Astrocyte (in vitro differentiated cells and primary cell): ENCODE measurements at regions not wholly inside any gene's neighbourhood (a gene's known extent, or its start where the extent isn't known, plus 50 kb on each side); places are given as distances from the start of the nearest gene placed in this dataset.

Source experiments
- DNase-seq: peaks from one replicate; pipeline ENCODE4 v3.0.0-alpha.2; 2010; ENCODE audit warnings: low read depth
- FAIRE-seq: peaks from 2 replicates; lab custom pipeline; 2011; peaks lifted over from hg19 to GRCh38; lab: Jason Lieb, UNC
- H2AFZ ChIP-seq: 2 replicates; pipeline ENCODE4 v1.6.0; 2012; ENCODE audit warnings: low read depth, low read length, inconsistent platforms
- H3K27ac ChIP-seq: 2 replicates; pipeline ENCODE4 v1.5.1; 2011; ENCODE audit warnings: low read depth, low read length, inconsistent platforms
- H3K27me3 ChIP-seq: 2 replicates; pipeline ENCODE4 v1.6.0; 2011; ENCODE audit warnings: low read length, inconsistent platforms; ENCODE audit not compliant: insufficient read depth
- H3K36me3 ChIP-seq: 2 replicates; pipeline ENCODE4 v1.5.1; 2011; ENCODE audit warnings: low read length, inconsistent platforms; ENCODE audit not compliant: insufficient read depth
- H3K4me1 ChIP-seq: 2 replicates; pipeline ENCODE4 v1.5.1; 2011; ENCODE audit warnings: low read length, inconsistent platforms; ENCODE audit not compliant: insufficient read depth
- H3K4me2 ChIP-seq: 2 replicates; pipeline ENCODE4 v1.6.0; 2012; ENCODE audit warnings: low read length, inconsistent platforms
- H3K4me3 ChIP-seq: 2 replicates; pipeline ENCODE4 v1.5.1; 2011; ENCODE audit warnings: low read depth, mild to moderate bottlenecking, low read length, inconsistent platforms; ENCODE audit not compliant: insufficient read depth
- H3K79me2 ChIP-seq: 2 replicates; pipeline ENCODE4 v1.6.0; 2012; ENCODE audit warnings: mild to moderate bottlenecking, low read length, inconsistent platforms; ENCODE audit not compliant: insufficient read depth
- H3K9ac ChIP-seq: 2 replicates; pipeline ENCODE4 v1.6.0; 2012; ENCODE audit warnings: mild to moderate bottlenecking, low read length, inconsistent platforms
- H3K9me3 ChIP-seq: 2 replicates; pipeline ENCODE4 v1.5.1; 2012; ENCODE audit warnings: low read depth, mild to moderate bottlenecking, low read length, inconsistent platforms; ENCODE audit not compliant: insufficient read depth
- H4K20me1 ChIP-seq: 2 replicates; pipeline ENCODE4 v1.6.0; 2012; ENCODE audit warnings: low read length, inconsistent platforms; ENCODE audit not compliant: insufficient read depth
- H3K27ac Mint-ChIP-seq: one replicate; pipeline ENCODE4 v1.8.0; 2021; ENCODE audit warnings: mild to moderate bottlenecking, mixed read lengths; ENCODE audit not compliant: unreplicated experiment
- H3K27me3 Mint-ChIP-seq: one replicate; pipeline ENCODE4 v1.8.0; 2021; ENCODE audit warnings: low read depth, mixed read lengths; ENCODE audit not compliant: unreplicated experiment
- H3K36me3 Mint-ChIP-seq: one replicate; pipeline ENCODE4 v1.8.0; 2021; ENCODE audit warnings: low read depth, mixed read lengths; ENCODE audit not compliant: unreplicated experiment
- H3K4me1 Mint-ChIP-seq: one replicate; pipeline ENCODE4 v1.8.0; 2021; ENCODE audit warnings: low read depth, mixed read lengths; ENCODE audit not compliant: unreplicated experiment
- H3K4me3 Mint-ChIP-seq: one replicate; pipeline ENCODE4 v1.8.0; 2021; ENCODE audit warnings: mild to moderate bottlenecking, moderate library complexity, mixed read lengths; ENCODE audit not compliant: unreplicated experiment
- H3K9me3 Mint-ChIP-seq: one replicate; pipeline ENCODE4 v1.8.0; 2021; ENCODE audit warnings: mild to moderate bottlenecking, mixed read lengths; ENCODE audit not compliant: unreplicated experiment
- CTCF ChIP-seq: IDR thresholded peaks from 2 replicates; pipeline ENCODE4 v1.5.1; 2011; ENCODE audit warnings: low read depth, mild to moderate bottlenecking, inconsistent platforms, low read length, moderate library complexity; ENCODE audit not compliant: insufficient read depth
- EZH2 ChIP-seq: IDR thresholded peaks from 2 replicates; pipeline ENCODE4 v1.6.1; 2012; ENCODE audit warnings: mild to moderate bottlenecking, low read length, inconsistent platforms; ENCODE audit not compliant: insufficient read depth

- peaks cover 3% of the 10 kb centered on the region for H3K4me1 Mint-ChIP-seq
These were observed 52.7 kb upstream of the WNT7B start for GRCh38 chr22:46029574-46030200.

GRCh38 chr22:46030231-46030880 is 53.4 kb upstream of the WNT7B start:
- H3K27me3 Mint-ChIP-seq = peaks cover 25% of the 10 kb centered on the region
- Histone ChIP-seq H3K9me3 (no peaks in the 10 kb centered on the region), H2AFZ (no peak overlapping the region), H3K36me3 (no peaks in the 10 kb centered on the region), H3K4me1 (peaks cover 15% of the 10 kb centered on the region), H3K27ac (no peak overlapping the region), H4K20me1 (no peaks in the 10 kb centered on the region), H3K9ac (no peak overlapping the region), H3K4me2 (no peak overlapping the region), H3K79me2 (no peaks in the 10 kb centered on the region), H3K4me3 (no peak overlapping the region), H3K27me3 (no peaks in the 10 kb centered on the region)
- FAIRE-seq = no peak
- no peaks in the 10 kb centered on the region for H3K36me3 Mint-ChIP-seq
- peaks cover 5% of the 10 kb centered on the region for H3K4me1 Mint-ChIP-seq
- no peaks in the 10 kb centered on the region for H3K9me3 Mint-ChIP-seq
- H3K4me3 Mint-ChIP-seq = no peak overlapping the region
- H3K27ac Mint-ChIP-seq = no peak overlapping the region
- TF ChIP-seq CTCF (no peak), EZH2 (no peak)
- no peak for DNase-seq

More at GRCh38 chr22:46029574-46030200, 52.7 kb upstream of the WNT7B start:
- Histone ChIP-seq H3K79me2 (no peaks in the 10 kb centered on the region), H3K36me3 (no peaks in the 10 kb centered on the region), H3K4me2 (no peak overlapping the region), H4K20me1 (no peaks in the 10 kb centered on the region), H3K9ac (no peak overlapping the region), H3K27ac (no peak overlapping the region), H2AFZ (no peak overlapping the region), H3K9me3 (no peaks in the 10 kb centered on the region), H3K4me1 (peaks cover 11% of the 10 kb centered on the region), H3K27me3 (no peaks in the 10 kb centered on the region), H3K4me3 (no peak overlapping the region)
- FAIRE-seq = no peak
- TF ChIP-seq EZH2 (no peak), CTCF (no peak)
- H3K27ac Mint-ChIP-seq = no peak overlapping the region
- no peak for DNase-seq
- H3K36me3 Mint-ChIP-seq = no peaks in the 10 kb centered on the region
- H3K9me3 Mint-ChIP-seq = no peaks in the 10 kb centered on the region
- peaks cover 32% of the 10 kb centered on the region for H3K27me3 Mint-ChIP-seq
- no peak overlapping the region for H3K4me3 Mint-ChIP-seq

GRCh38 chr22:46031066-46031465 is 54.1 kb upstream of the WNT7B start:
- no peak overlapping the region for H3K27ac Mint-ChIP-seq
- Histone ChIP-seq H3K36me3 (no peaks in the 10 kb centered on the region), H3K27me3 (no peaks in the 10 kb centered on the region), H3K27ac (no peak overlapping the region), H2AFZ (no peak overlapping the region), H3K9ac (no peak overlapping the region), H3K9me3 (no peaks in the 10 kb centered on the region), H4K20me1 (no peaks in the 10 kb centered on the region), H3K79me2 (peaks cover 1% of the 10 kb centered on the region), H3K4me1 (peaks cover 15% of the 10 kb centered on the region), H3K4me3 (no peak overlapping the region), H3K4me2 (no peak overlapping the region)
- peaks cover 5% of the 10 kb centered on the region for H3K4me1 Mint-ChIP-seq
- no peak overlapping the region for H3K4me3 Mint-ChIP-seq
- DNase-seq (no peak), FAIRE-seq (no peak)
- no peak for TF ChIP-seq EZH2
- no peak for TF ChIP-seq CTCF
- H3K36me3 Mint-ChIP-seq = no peaks in the 10 kb centered on the region
- no peaks in the 10 kb centered on the region for H3K9me3 Mint-ChIP-seq
- peaks cover 18% of the 10 kb centered on the region for H3K27me3 Mint-ChIP-seq
